ENCODE measurements at regions not wholly inside any gene's neighbourhood (a gene's known extent, or its start where the extent isn't known, plus 50 kb on each side); places are given as distances from the start of the nearest gene placed in this dataset.

- TF ChIP-seq CTCF (IDR thresholded peaks at IDR 0.05) (no peak), POLR2A (IDR thresholded peaks at IDR 0.05) (no peak)
These were observed 80.9 kb upstream of the ADRA1D start for GRCh38 chr20:4330011-4330410.

Data from lower leg skin (tissue), 3 donors.